ENCODE measurements at regions not wholly inside any gene's neighbourhood (a gene's known extent, or its start where the extent isn't known, plus 50 kb on each side); places are given as distances from the start of the nearest gene placed in this dataset.

DNA sequence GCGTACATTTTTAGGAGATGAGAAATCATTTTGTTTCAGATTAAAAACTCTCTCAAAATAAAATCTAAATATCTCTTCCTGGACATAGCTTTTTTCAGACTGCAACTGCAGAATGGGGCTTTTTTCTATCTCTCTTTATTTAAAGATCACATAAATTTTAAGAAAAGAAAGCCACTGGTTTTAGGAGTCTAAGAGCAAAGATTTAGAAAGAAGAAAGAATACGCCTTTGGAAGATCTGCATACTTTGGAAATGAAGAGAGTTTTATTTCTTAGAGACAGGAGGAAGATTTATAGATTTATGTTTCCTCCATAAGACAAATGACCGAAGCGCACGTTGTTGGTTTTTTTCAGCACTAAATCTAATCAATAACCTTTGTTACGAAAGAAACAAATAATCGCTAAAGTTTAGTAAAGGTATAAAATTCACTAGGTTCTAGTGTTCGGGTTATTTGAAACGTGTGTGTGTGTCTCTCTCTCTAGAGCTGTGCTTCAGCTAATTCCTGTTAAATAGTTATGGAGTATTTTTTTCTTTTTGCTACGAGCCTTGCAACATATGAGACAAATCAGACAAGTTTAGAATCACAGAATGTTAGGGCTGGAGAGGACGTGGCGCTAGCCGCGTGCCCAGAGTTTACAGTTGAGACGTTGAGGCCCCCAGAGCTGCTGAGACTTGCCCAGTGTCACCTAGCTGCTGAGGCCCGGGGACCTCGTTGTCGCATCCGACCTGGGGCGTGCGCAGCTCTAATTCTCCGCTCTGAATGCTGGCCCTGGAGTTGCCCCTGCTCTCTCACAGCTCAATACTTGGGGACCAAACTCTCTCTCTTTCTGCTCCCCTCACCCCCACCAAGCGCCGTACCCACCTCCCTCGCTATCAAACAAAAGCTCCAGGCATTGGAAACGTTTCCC lies 69.9 kb downstream of the CTAGE1 start:
- no peaks in the 10 kb centered on the region for H3K36me3 ChIP-seq
- peak; percentile 35 to 45 for DNase-seq
- WGBS, 2 donors: 37 to 46% methylated on average over 25 to 26 of the region's 26 CpGs
- H3K27me3 ChIP-seq: no peaks in the 10 kb centered on the region
- peak overlapping the region; percentile 52 to 83 (median 82) for H3K27ac ChIP-seq
- H3K4me1 ChIP-seq: peaks cover 24 to 50% of the 10 kb centered on the region in 2 donors
- intact Hi-C loops (cut with DNase I): no loop called here
- H3K9me3 ChIP-seq: no peaks in the 10 kb centered on the region
- H3K4me3 ChIP-seq (replicated peaks in 1 of 3): peak overlapping the region in 2 of 3 donors; percentile 30 to 36
- TF ChIP-seq CTCF (IDR thresholded peaks at IDR 0.05) (no peak), POLR2A (IDR thresholded peaks at IDR 0.05) (no peak)

- TF ChIP-seq POLR2A (IDR thresholded peaks at IDR 0.05) (peak in 1 of 2 donors; percentile 47), CTCF (IDR thresholded peaks at IDR 0.05) (no peak)
- intact Hi-C loops (cut with DNase I): no loop called here
- no peaks in the 10 kb centered on the region for H3K36me3 ChIP-seq
- peaks cover 24 to 52% of the 10 kb centered on the region in 2 donors for H3K4me1 ChIP-seq
- H3K9me3 ChIP-seq: no peaks in the 10 kb centered on the region
- no peak overlapping the region for H3K4me3 ChIP-seq (replicated peaks in 1 of 3)
- no peaks in the 10 kb centered on the region for H3K27me3 ChIP-seq
- 33 to 38% methylated on average over 15 of the region's 15 CpGs for WGBS, 2 donors
- H3K27ac ChIP-seq: peak overlapping the region; percentile 63 to 83 (median 82)
- DNase-seq: peak; percentile 74 to 90
Observed at GRCh38 chr18:22346953-22347605, 70.6 kb downstream of the CTAGE1 start.

GRCh38 chr18:22346401-22346952 lies 71.2 kb downstream of the CTAGE1 start:
- TF ChIP-seq CTCF (IDR thresholded peaks at IDR 0.05) (no peak), POLR2A (IDR thresholded peaks at IDR 0.05) (no peak)
- peak; percentile 76 to 85 for DNase-seq
- intact Hi-C loops (cut with DNase I): no loop called here

GRCh38 chr18:22345718-22346117 lies 72.0 kb downstream of the CTAGE1 start:
- intact Hi-C loops (cut with DNase I): no loop called here
- peaks cover 24 to 52% of the 10 kb centered on the region in 2 donors for H3K4me1 ChIP-seq
- TF ChIP-seq CTCF (IDR thresholded peaks at IDR 0.05) (no peak), POLR2A (IDR thresholded peaks at IDR 0.05) (no peak)
- no peaks in the 10 kb centered on the region for H3K36me3 ChIP-seq
- H3K4me3 ChIP-seq (replicated peaks in 1 of 3): no peak overlapping the region
- H3K9me3 ChIP-seq: no peaks in the 10 kb centered on the region
- H3K27me3 ChIP-seq: no peaks in the 10 kb centered on the region
- WGBS, 2 donors: 29 to 39% methylated on average over 2 of the region's 2 CpGs
- peak overlapping the region; percentile 63 to 83 (median 82) for H3K27ac ChIP-seq
- peak in 1 of 2 donors; percentile 39 for DNase-seq

More at GRCh38 chr18:22346401-22346952, 71.2 kb downstream of the CTAGE1 start:
- no peak overlapping the region for H3K4me3 ChIP-seq (replicated peaks in 1 of 3)
- H3K9me3 ChIP-seq: no peaks in the 10 kb centered on the region
- no peaks in the 10 kb centered on the region for H3K27me3 ChIP-seq
- peak overlapping the region; percentile 63 to 83 (median 82) for H3K27ac ChIP-seq
- H3K4me1 ChIP-seq: peaks cover 24 to 52% of the 10 kb centered on the region in 2 donors
- 40 to 44% methylated on average over 2 of the region's 2 CpGs for WGBS, 2 donors
- H3K36me3 ChIP-seq: no peaks in the 10 kb centered on the region

All from thyroid gland (tissue), 4 donors.